ENCODE measurements at regions not wholly inside any gene's neighbourhood (a gene's known extent, or its start where the extent isn't known, plus 50 kb on each side); places are given as distances from the start of the nearest gene placed in this dataset.

- no peak for ATAC-seq
- Histone ChIP-seq H3K27me3 (ENCODE audit: insufficient read depth, low read length) (no peaks in the 10 kb centered on the region), H3K9me2 (ENCODE audit: insufficient read depth) (no peaks in the 10 kb centered on the region), H4K20me1 (ENCODE audit: insufficient read depth) (no peaks in the 10 kb centered on the region), H3K79me2 (ENCODE audit: insufficient read depth, low read length) (no peaks in the 10 kb centered on the region), H3K4me2 (ENCODE audit: low read length) (no peak overlapping the region), H3K36me3 (ENCODE audit: control insufficient read depth in 1 of 2, insufficient read depth in 2 of 2, low read length in 2 of 2) (no peaks in the 10 kb centered on the region), H3K9me3 (ENCODE audit: control insufficient read depth in 1 of 2, insufficient read depth in 1 of 2, low read depth in 1 of 2, low read length in 2 of 2) (no peaks in the 10 kb centered on the region), H2AFZ (ENCODE audit: low read depth, low read length, poor library complexity, severe bottlenecking) (no peak overlapping the region), H3K27ac (ENCODE audit: low read depth, low read length) (no peak overlapping the region), H3K4me3 (replicated peaks in 1 of 2; ENCODE audit: low read depth in 1 of 2, low read length in 2 of 2) (no peak overlapping the region), H3K4me1 (ENCODE audit: control insufficient read depth in 1 of 2, insufficient read depth in 2 of 2, low read length in 2 of 2) (0 out of 4 replicates have a peak, but pooled peaks cover 0 to under 1% of the 10 kb centered on the region in 2 experiments), H3K9ac (ENCODE audit: low read length) (no peak overlapping the region)
- RAD21 ChIA-PET (ENCODE audit: low non-redundant PET in 1 of 2, low total read pairs in 2 of 2, uncharacterized antibody in 2 of 2, unreplicated experiment in 2 of 2), result no interaction called here
- intact Hi-C loops (cut with micrococcal nuclease), result no loop called here
- TF ChIP-seq SRF (IDR thresholded peaks at IDR 0.05; ENCODE audit: low read depth) (no peak), ZFX (IDR thresholded peaks at IDR 0.05) (no peak), SIN3A (IDR thresholded peaks at IDR 0.05; ENCODE audit: low read depth) (no peak), REST (IDR thresholded peaks at IDR 0.05; ENCODE audit: low read depth) (no peak), EZH2phosphoT487 (IDR thresholded peaks at IDR 0.05; ENCODE audit: borderline replicate concordance) (no peak), SP1 (IDR thresholded peaks at IDR 0.05; ENCODE audit: low read depth) (no peak), CTCF (IDR thresholded peaks at IDR 0.05 in 2 of 3, conservative IDR thresholded peaks at IDR 0.05 in 1 of 3; ENCODE audit: borderline replicate concordance in 1 of 3, insufficient read depth in 1 of 3, low read depth in 2 of 3, low read length in 2 of 3) (no peak)
- no TSS peak for BruUV-seq (replicated peaks)
- no peak for DNase-seq (ENCODE audit: low read depth, low spot score)
- POLR2A ChIA-PET, result no interaction called here
- CTCF ChIA-PET, result no interaction called here
Observed at GRCh38 chr13:104597546-104598180, 1531.4 kb upstream of the SLC10A2 start.

Measured in HCT116 (cell line).